GM23248 (cell line): ENCODE measurements at regions not wholly inside any gene's neighbourhood (a gene's known extent, or its start where the extent isn't known, plus 50 kb on each side); places are given as distances from the start of the nearest gene placed in this dataset.
A peak's percentile ranks its signal among the peaks of the same experiment; 100 is the strongest.

Experiments
- DNase-seq: peaks from one replicate; pipeline ENCODE4 v3.0.0-alpha.2; 2015
- H2AFZ ChIP-seq: fragments of 200-600 bp; sonication (generic); 2 replicates; pipeline ENCODE4 v1.6.1; 2016; ENCODE audit warnings: antibody characterized with exemption
- H3F3A ChIP-seq: fragments of 200-600 bp; sonication (generic); 2 replicates; pipeline ENCODE4 v1.6.1; 2016; ENCODE audit warnings: mild to moderate bottlenecking, antibody characterized with exemption, mixed run types; ENCODE audit not compliant: insufficient read depth
- H3K27ac ChIP-seq: fragments of 200-600 bp; sonication (generic); 2 replicates; pipeline ENCODE4 v1.5.1; 2016; ENCODE audit warnings: mild to moderate bottlenecking
- H3K27me3 ChIP-seq: fragments of 200-600 bp; sonication (generic); replicated peaks from 2 replicates; pipeline ENCODE4 v1.6.1; 2016; ENCODE audit warnings: mild to moderate bottlenecking; ENCODE audit not compliant: insufficient read depth
- H3K36me3 ChIP-seq: fragments of 200-600 bp; sonication (generic); 2 replicates; pipeline ENCODE4 v1.6.1; 2016; ENCODE audit warnings: low read depth, mild to moderate bottlenecking
- H3K4me1 ChIP-seq: fragments of 200-600 bp; sonication (generic); 2 replicates; pipeline ENCODE4 v1.6.1; 2016; ENCODE audit warnings: mild to moderate bottlenecking; ENCODE audit not compliant: insufficient read depth
- H3K4me2 ChIP-seq: fragments of 200-600 bp; sonication (generic); one replicate; pipeline ENCODE4 v1.6.1; 2016; ENCODE audit warnings: mild to moderate bottlenecking; ENCODE audit not compliant: unreplicated experiment
- H3K4me3 ChIP-seq: fragments of 200-600 bp; sonication (generic); 2 replicates; pipeline ENCODE4 v1.5.1; 2016; ENCODE audit warnings: mild to moderate bottlenecking
- H3K79me2 ChIP-seq: fragments of 200-600 bp; sonication (generic); 2 replicates; pipeline ENCODE4 v1.6.1; 2016; ENCODE audit warnings: mild to moderate bottlenecking; ENCODE audit not compliant: insufficient read depth
- H3K9ac ChIP-seq: fragments of 200-600 bp; sonication (generic); 2 replicates; pipeline ENCODE4 v1.6.1; 2016; ENCODE audit warnings: mild to moderate bottlenecking
- H3K9me2 ChIP-seq: fragments of 200-600 bp; sonication (generic); 2 replicates; pipeline ENCODE4 v1.6.1; 2016; ENCODE audit warnings: mixed run types, mild to moderate bottlenecking, moderate library complexity; ENCODE audit not compliant: insufficient read depth
- H3K9me3 ChIP-seq: fragments of 200-600 bp; sonication (generic); one replicate; pipeline ENCODE4 v1.6.1; 2017; ENCODE audit warnings: low read depth
- H4K20me1 ChIP-seq: fragments of 200-600 bp; sonication (generic); 2 replicates; pipeline ENCODE4 v1.6.0; 2016; ENCODE audit not compliant: insufficient read depth
- EZH2 ChIP-seq: fragments of 200-600 bp; sonication (generic); IDR thresholded peaks from 2 replicates; pipeline ENCODE4 v1.6.1; 2018; ENCODE audit warnings: antibody characterized with exemption, mild to moderate bottlenecking; ENCODE audit not compliant: insufficient read depth, poor library complexity, severe bottlenecking
- EZH2phosphoT487 ChIP-seq: fragments of 200-600 bp; sonication (generic); IDR thresholded peaks from 2 replicates; pipeline ENCODE4 v1.6.1; 2018; ENCODE audit warnings: antibody characterized with exemption, moderate library complexity, mild to moderate bottlenecking, low read depth; ENCODE audit not compliant: insufficient read depth
- WGBS, 2 experiments: methylation state at CpG; one replicate each; pipeline ENCODE4 v1.1.6; 2015 to 2017; ENCODE audit warnings: low lambda C conversion rate in 2 of 2, low coverage in 1 of 2; ENCODE audit errors: missing lambda C conversion rate in 2 of 2; 5-methylcytosine and 5-hydroxymethylcytosine counted together
- in situ Hi-C: fragments of 300-500 bp; cut with MboI; formaldehyde crosslinking; loops from 2 replicates; pipeline ENCODE4 v1.15.0; 2020

GRCh38 chr12:17976202-17976601 lies 113.8 kb downstream of the RERGL start:
- H3K9ac ChIP-seq = no peak overlapping the region
- WGBS, 2 experiments = 19 to 25% methylated on average over 5 of the region's 5 CpGs
- H3K36me3 ChIP-seq = no peaks in the 10 kb centered on the region
- H3K9me3 ChIP-seq = no peaks in the 10 kb centered on the region
- H3K4me3 ChIP-seq = no peak overlapping the region
- H2AFZ ChIP-seq = no peak overlapping the region
- H3K27ac ChIP-seq = no peak overlapping the region
- no peaks in the 10 kb centered on the region for H3K79me2 ChIP-seq
- peak; percentile 13 for DNase-seq
- H3K4me1 ChIP-seq = no peaks in the 10 kb centered on the region
- in situ Hi-C loops = no loop called here
- TF ChIP-seq EZH2phosphoT487 = no peak
- no peak for TF ChIP-seq EZH2
- H3K4me2 ChIP-seq = no peak overlapping the region
- no peaks in the 10 kb centered on the region for H3F3A ChIP-seq
- H3K9me2 ChIP-seq = no peaks in the 10 kb centered on the region
- H3K27me3 ChIP-seq = no peaks in the 10 kb centered on the region
- H4K20me1 ChIP-seq = no peaks in the 10 kb centered on the region

DNA sequence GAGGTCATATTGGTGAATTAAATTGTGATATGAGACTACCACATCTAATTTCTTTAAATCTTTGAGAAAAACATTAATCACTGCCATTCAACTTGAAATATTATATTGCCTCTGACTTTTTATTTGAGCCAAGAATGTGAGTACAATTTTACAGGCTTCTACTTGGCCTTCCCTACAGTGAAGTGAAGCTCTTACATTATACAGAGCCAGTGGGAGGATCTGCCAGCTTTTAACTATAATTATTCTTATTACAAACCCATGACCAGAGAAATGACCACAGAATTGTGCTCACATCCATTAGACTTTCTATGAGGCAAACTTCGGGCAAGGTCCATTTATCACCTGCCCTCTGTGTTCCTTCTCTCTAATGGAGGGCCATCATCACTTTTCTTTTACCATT lies 114.2 kb downstream of the RERGL start:
- H3K79me2 ChIP-seq = no peaks in the 10 kb centered on the region
- no peaks in the 10 kb centered on the region for H3K4me1 ChIP-seq
- in situ Hi-C loops = no loop called here
- no peak overlapping the region for H2AFZ ChIP-seq
- no peaks in the 10 kb centered on the region for H3K9me2 ChIP-seq
- H3K27me3 ChIP-seq = no peaks in the 10 kb centered on the region
- H3K27ac ChIP-seq = no peak overlapping the region
- no peak overlapping the region for H3K4me2 ChIP-seq
- no peak overlapping the region for H3K4me3 ChIP-seq
- no peaks in the 10 kb centered on the region for H3F3A ChIP-seq
- H3K9me3 ChIP-seq = no peaks in the 10 kb centered on the region
- H4K20me1 ChIP-seq = no peaks in the 10 kb centered on the region
- WGBS, 2 experiments = 25 to 27% methylated on average over 1 of the region's 1 CpG
- TF ChIP-seq EZH2 (no peak), EZH2phosphoT487 (no peak)
- DNase-seq = no peak
- H3K9ac ChIP-seq = no peak overlapping the region
- H3K36me3 ChIP-seq = no peaks in the 10 kb centered on the region

- Histone ChIP-seq H3K9me2 (no peaks in the 10 kb centered on the region), H3K9me3 (no peaks in the 10 kb centered on the region), H3K9ac (no peak overlapping the region), H3K4me1 (no peaks in the 10 kb centered on the region), H3K36me3 (no peaks in the 10 kb centered on the region), H4K20me1 (no peaks in the 10 kb centered on the region), H3F3A (no peaks in the 10 kb centered on the region), H3K4me2 (no peak overlapping the region), H3K27me3 (no peaks in the 10 kb centered on the region), H3K27ac (no peak overlapping the region), H3K4me3 (no peak overlapping the region), H3K79me2 (no peaks in the 10 kb centered on the region), H2AFZ (no peak overlapping the region)
- no peak for TF ChIP-seq EZH2phosphoT487
- TF ChIP-seq EZH2 = no peak
- in situ Hi-C loops = no loop called here
- 34 to 52% methylated on average over 2 of the region's 2 CpGs for WGBS, 2 experiments
- no peak for DNase-seq
Measured at GRCh38 chr12:17975239-17975638, 114.8 kb downstream of the RERGL start.

- Histone ChIP-seq H3K4me2 (no peak overlapping the region), H3K4me3 (no peak overlapping the region), H3K4me1 (no peaks in the 10 kb centered on the region), H3F3A (no peaks in the 10 kb centered on the region), H3K9me2 (no peaks in the 10 kb centered on the region), H3K79me2 (no peaks in the 10 kb centered on the region), H4K20me1 (no peaks in the 10 kb centered on the region), H2AFZ (no peak overlapping the region), H3K9ac (no peak overlapping the region), H3K27me3 (no peaks in the 10 kb centered on the region), H3K36me3 (no peaks in the 10 kb centered on the region), H3K9me3 (no peaks in the 10 kb centered on the region), H3K27ac (no peak overlapping the region)
- in situ Hi-C loops = no loop called here
- WGBS, 2 experiments = 46 to 54% methylated on average over 1 of the region's 1 CpG
- peak; percentile 17 for DNase-seq
- TF ChIP-seq EZH2 (no peak), EZH2phosphoT487 (no peak)
Measured at GRCh38 chr12:17971850-17972249, 118.1 kb downstream of the RERGL start.

DNA sequence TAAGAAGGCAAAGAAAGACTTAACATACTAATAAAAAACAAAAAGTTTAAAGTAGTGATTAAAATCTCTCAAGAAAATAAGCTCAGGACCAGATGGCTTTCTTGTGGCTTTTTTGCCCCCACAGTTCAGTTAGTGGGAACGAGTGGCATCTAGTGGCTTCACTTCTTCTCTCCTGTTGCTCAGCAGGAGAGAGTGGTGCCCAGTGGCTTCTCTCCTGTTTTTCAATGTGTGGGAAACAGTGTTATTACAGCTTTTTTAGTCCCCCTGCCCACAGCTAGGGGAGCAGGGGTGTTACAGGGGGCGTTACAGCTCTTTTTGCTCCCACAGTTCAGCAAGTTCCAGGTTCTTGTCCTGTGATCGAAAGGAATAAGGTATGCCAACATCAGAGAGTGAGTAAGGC lies 135.2 kb downstream of the RERGL start:
- Histone ChIP-seq H4K20me1 (no peaks in the 10 kb centered on the region), H2AFZ (no peak overlapping the region), H3K9me3 (no peaks in the 10 kb centered on the region), H3K79me2 (no peaks in the 10 kb centered on the region), H3K4me2 (no peak overlapping the region), H3K4me1 (no peaks in the 10 kb centered on the region), H3K27me3 (no peaks in the 10 kb centered on the region), H3K36me3 (no peaks in the 10 kb centered on the region), H3K27ac (no peak overlapping the region), H3K4me3 (no peak overlapping the region), H3K9me2 (no peaks in the 10 kb centered on the region; the same call in 1 of the 2 replicates), H3K9ac (no peak overlapping the region), H3F3A (no peaks in the 10 kb centered on the region)
- WGBS, 2 experiments = 17% methylated on average over 3 of the region's 3 CpGs
- in situ Hi-C loops = no loop called here
- TF ChIP-seq EZH2phosphoT487 = no peak
- TF ChIP-seq EZH2 = no peak
- DNase-seq = peak; percentile 2
